ENCODE measurements at regions not wholly inside any gene's neighbourhood (a gene's known extent, or its start where the extent isn't known, plus 50 kb on each side); places are given as distances from the start of the nearest gene placed in this dataset.

DNA sequence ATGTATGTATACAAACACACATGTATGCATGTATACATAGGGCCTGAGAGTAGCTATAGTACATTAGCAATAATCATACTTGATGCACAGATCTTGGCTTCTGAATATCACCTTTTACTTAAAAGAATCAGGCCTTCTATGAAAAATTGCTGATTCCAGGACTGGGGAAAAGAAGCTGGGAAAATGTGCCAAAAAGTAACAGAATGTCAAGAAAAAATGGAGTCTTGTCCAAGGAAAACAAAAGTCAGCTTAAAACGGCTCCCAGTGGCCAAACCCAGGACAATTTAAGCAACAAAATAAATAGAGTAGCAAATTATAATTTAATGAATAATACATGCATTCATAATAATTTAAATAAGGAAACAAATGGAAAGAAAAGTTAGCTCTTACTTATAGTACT lies 2104.9 kb downstream of the PCDH9 start:
- Histone ChIP-seq H3K23me2 (ENCODE audit: insufficient read length, low read depth, low read length, poor library complexity, severe bottlenecking) (no peaks in the 10 kb centered on the region), H3K79me2 (ENCODE audit: insufficient read depth, low read length) (no peaks in the 10 kb centered on the region), H4K91ac (ENCODE audit: insufficient read length, low read depth, low read length) (no peak overlapping the region), H3K9ac (ENCODE audit: extremely low read depth, insufficient read length, low read length) (no peak overlapping the region), H2BK120ac (ENCODE audit: low read depth, low read length, poor library complexity, severe bottlenecking) (no peak overlapping the region), H3K9me3 (ENCODE audit: control insufficient read depth, low read depth, low read length) (no peaks in the 10 kb centered on the region), H3K4me1 (ENCODE audit: insufficient read depth, low read length) (no peaks in the 10 kb centered on the region), H3K14ac (ENCODE audit: insufficient read depth, low read length) (no peak overlapping the region), H3K4ac (ENCODE audit: low read depth, low read length) (no peak overlapping the region), H3K27ac (ENCODE audit: insufficient read length, low read depth, low read length) (no peak overlapping the region), H3K18ac (ENCODE audit: insufficient read length, low read depth, low read length) (no peak overlapping the region), H3K23ac (ENCODE audit: insufficient read length, low read depth, low read length) (no peak overlapping the region), H2BK15ac (ENCODE audit: low read depth, low read length) (no peak overlapping the region), H3K27me3 (ENCODE audit: insufficient read depth, low read length) (no peaks in the 10 kb centered on the region), H3T11ph (ENCODE audit: low read length) (no peak overlapping the region), H2BK5ac (ENCODE audit: insufficient read length, low read length) (no peak overlapping the region), H3K4me2 (ENCODE audit: insufficient read depth, insufficient read length, low read length) (no peak overlapping the region), H2AFZ (ENCODE audit: low read length) (no peak overlapping the region), H3K56ac (ENCODE audit: insufficient read length, low read depth, low read length) (no peak overlapping the region), H4K20me1 (ENCODE audit: control insufficient read depth, insufficient read depth, insufficient read length) (no peaks in the 10 kb centered on the region), H2BK12ac (ENCODE audit: insufficient read length, low read depth, low read length) (no peak overlapping the region), H3K79me1 (ENCODE audit: insufficient read depth, low read depth, low read length, poor library complexity, severe bottlenecking) (no peaks in the 10 kb centered on the region), H2BK20ac (ENCODE audit: low read depth, low read length, poor library complexity, severe bottlenecking) (no peak overlapping the region), H2AK5ac (ENCODE audit: insufficient read length, low read length) (no peak overlapping the region), H4K8ac (replicated peaks; ENCODE audit: insufficient read length, low read depth, low read length) (no peak overlapping the region), H4K5ac (ENCODE audit: insufficient read length, low read depth, low read length) (no peak overlapping the region)
- H3K4me3 Mint-ChIP-seq: no peak overlapping the region
- no peaks in the 10 kb centered on the region; a peak in 1 of 5 replicates for H3K9me3 Mint-ChIP-seq
- H3K36me3 Mint-ChIP-seq (ENCODE audit: insufficient read depth in 1 of 3, low read depth in 3 of 3): no peaks in the 10 kb centered on the region
- no peaks in the 10 kb centered on the region for H3K27me3 Mint-ChIP-seq (ENCODE audit: low read depth)
- H3K27ac Mint-ChIP-seq: no peak overlapping the region
- no CpG with 5 or more reads among the region's 1 CpG for WGBS (ENCODE audit: extremely low coverage, insufficient read length, low lambda C conversion rate)
- no peak for DNase-seq
- no peak for TF ChIP-seq CTCF (conservative IDR thresholded peaks at IDR 0.05)
- no peaks in the 10 kb centered on the region for H3K4me1 Mint-ChIP-seq
